T1000 (cell line): ENCODE measurements at regions not wholly inside any gene's neighbourhood (a gene's known extent, or its start where the extent isn't known, plus 50 kb on each side); places are given as distances from the start of the nearest gene placed in this dataset.

Source experiments
- DNase-seq: peaks from one replicate; lab custom pipeline; 2025; ENCODE audit warnings: mixed read lengths; lab: John Stamatoyannopoulos, UW

DNA sequence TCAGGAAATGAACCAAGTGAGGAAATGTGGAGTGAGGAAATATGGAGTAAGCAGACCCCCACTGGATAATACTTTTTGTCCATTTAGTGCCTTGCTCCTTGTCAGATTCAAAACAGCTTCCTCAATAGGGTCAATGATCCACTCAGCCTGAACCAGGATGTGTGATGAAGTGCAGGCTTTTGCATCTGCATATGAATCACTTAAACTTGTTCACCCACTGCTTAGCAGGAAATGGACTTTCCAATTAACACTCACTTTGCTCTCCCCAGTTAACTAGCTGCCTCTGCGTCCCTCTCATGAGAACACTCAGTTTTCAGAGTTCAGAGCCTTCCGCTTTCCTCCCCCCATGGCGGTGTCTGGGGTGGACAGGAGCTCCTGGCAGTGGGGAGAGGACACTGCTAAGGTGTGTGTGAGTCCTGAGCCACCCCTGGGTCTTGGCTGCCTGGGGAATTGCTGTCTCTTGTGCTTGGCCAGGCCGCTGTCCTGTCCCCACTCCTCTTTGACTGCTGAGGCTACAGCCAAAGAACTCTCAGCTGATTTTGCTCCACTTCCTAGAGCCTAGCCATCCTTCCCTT lies 621.8 kb downstream of the CDH26 start:
- DNase-seq = no peak

DNA sequence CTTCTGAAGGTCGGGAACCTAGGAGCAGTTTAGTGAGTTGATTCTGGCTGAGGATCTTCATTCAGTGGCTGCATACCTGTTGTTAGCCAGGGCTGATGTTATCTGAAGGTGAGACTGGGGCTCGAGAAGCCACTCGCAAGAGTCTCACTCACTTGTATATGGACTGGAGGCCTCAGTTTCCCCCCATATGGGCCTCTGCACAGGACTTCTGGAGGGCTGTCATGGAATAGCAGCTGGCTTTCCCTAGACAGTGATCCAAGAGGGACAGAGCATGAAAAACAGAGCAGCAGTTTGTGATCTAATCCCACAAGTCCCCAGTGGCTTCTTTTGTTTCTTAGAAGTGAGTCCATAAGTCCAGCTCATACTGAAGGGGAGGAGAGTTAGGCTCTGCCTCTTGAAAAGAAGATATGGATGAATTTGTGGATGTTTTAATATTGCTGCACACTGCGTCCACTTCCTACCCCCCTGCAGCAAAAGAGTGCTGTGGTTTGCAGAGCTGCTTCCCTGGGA lies 623.4 kb downstream of the CDH26 start:
- no peak for DNase-seq

DNA sequence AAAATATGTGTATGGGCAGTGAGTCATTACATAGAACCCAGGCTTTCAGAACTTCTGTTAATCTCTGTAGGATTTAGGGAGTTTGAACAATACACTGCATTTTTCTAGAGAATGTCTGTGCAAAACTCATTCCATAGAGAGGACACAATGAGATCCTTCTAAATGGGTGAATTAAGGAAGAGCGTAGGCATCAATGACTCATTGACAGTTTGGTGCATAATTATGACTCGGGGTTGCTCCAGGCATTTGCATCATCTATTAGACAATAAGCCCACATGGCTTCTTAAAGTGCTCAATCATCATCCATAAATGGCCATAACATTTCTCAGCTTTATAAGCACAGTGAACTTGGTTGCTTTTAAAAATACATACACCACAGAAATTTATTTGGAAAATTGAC lies 625.5 kb downstream of the CDH26 start:
- DNase-seq = no peak

DNA sequence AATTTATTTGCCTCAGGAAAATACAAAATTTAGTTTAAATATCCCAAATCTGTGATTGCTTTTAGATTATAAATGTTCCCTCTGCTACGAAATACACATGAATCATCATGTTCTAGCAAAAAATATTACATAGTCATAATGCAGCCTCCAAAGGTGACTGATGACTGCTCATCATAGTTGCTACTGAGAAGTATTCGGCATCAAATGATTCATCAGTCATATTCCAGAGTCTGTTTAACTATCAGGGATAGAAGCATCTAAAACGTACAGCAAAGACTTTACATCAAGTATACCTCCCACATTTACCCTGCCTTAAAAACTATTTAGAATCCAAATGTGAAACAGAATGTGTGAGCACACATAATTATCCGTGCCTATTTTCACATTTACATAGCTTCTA lies 626.0 kb downstream of the CDH26 start:
- no peak for DNase-seq

DNA sequence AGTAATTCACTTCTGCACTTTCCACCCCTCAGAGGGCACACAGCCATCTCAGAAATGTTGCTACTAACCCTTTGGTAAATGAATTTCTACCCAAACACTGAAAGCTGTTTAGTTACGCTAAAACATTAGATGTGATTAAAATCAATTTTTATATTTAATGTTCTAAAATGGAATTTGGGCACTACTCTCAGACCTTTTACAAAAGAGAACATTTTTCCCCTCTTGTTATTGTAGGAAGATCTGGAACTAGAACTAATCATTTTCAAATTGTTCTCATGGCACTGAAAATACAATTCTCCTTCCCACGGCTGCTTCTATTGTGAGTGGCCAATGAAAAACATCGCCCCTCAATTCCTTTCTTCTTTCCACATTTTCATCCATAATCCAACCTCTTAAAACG lies 627.4 kb downstream of the CDH26 start:
- DNase-seq = no peak

DNA sequence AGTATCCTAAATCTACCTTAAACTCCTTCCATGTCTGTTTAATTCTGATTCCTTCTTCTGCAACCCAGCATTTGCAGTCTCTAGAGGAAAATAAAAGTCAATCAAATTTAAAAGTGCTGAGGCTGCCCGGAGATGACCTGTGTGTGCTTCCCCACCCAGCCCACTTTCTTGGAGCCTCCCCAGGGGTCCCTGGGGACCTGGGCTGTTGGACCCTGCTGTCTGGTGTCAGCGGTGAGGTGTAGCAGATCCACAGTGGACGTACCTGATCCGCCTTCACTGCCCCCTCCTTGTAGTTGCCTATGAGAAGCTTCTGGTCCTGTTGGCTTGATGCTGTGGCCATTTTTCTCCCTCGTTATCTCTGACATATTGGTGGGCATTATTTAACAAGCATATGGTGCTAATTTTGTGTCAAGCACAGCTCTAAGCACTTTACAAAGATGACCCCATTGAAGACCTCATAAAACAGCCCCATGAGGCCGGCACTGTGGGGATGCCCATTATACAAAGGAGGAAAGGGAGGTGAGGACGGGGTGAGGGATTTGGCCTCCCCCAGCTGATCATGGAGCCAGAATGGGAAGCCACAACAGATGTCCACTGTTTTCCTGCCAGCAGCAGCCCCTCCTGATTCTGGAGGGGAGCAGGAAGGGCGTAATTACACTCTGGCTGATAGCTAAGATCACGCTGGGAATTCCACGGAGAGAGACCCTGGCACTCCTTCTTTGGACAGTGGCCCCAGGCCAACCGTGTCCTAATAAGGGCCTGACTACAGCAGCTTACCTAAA lies 628.2 kb downstream of the CDH26 start:
- DNase-seq = no peak

DNA sequence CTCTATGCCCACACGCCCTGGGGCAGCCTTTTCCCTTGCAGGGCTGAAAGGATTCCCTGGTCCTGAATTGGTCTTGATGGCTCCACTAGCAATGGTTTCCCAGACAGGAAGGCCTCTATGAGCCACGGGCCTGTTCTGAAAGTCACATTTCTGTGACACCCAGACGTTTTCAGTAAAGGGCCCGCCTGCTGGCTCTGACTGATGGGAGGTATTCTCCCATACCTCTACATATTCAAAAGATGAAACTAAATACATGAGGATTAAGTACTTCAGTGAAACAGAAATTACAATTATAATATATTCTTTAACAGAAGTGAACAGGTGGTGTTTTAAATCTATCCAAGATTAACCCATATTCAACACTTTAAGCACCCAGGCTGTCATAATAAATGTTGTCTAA lies 629.8 kb downstream of the CDH26 start:
- no peak for DNase-seq

DNA sequence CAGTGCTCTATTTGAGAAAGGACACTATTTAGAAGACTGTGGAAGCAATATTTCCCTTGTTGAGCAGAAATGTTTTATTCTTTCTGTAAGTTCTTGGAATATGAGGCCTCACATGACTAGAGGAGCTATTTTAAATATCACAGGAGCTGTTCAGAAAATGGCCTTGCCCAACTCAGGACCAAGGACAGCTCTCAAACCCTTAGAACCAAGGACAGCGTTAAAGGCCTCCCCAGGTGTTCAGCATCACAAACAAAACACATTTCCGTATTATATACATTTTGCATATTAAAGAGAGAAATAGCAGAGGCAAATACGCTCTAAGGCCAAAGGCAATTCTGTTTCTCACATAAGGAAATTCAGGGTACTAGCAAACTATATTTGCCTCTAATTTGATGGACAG lies 631.4 kb downstream of the CDH26 start:
- no peak for DNase-seq

DNA sequence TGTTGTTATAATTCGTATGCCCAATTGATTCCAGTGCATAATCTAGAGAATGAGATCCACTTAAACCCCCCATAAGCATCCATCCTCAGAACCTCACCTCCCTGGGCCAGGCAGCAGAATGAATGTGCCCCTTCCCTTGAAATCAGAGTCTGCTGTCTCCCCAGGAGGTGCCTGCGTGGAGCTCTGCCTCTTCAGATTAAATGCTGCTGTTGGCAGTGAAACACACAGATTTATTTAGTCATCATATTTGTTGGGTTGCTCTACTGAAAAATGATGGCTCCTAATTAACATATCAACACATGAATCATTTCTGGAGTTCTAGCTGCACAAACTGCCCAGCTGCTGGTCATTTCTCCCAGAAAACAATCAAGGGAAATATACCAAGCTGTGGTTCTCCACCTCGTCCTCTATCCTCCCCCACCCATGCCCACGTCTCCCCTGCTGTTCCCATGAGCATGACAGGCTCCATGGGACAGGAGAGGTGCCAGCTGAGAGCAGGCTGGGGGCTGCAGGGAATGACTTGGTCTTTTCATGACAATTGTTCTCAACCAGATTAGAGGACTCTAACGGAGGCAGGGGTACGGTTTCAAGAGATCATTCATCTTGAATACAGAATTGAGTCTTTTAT lies 633.1 kb downstream of the CDH26 start:
- DNase-seq = no peak

DNA sequence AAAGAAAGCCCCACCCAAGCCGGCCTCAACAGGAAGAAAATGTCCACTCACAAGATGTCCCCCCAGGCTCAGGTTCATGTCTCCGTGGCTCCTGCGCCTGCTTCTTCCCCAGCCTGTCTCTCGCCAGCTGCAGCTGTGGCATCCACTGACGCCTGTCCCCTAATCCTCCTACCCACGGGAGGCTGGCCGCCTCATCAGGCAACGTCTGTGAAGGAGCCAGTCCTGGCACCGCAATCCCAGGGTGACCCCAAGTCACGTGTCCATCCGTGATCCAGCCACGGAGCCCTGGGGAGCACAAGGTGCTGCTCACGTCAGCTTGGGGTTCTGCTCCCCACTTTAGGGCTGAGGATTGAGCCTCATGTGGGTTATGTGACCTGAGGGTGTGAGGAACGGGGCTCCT lies 640.3 kb downstream of the CDH26 start:
- no peak for DNase-seq

DNA sequence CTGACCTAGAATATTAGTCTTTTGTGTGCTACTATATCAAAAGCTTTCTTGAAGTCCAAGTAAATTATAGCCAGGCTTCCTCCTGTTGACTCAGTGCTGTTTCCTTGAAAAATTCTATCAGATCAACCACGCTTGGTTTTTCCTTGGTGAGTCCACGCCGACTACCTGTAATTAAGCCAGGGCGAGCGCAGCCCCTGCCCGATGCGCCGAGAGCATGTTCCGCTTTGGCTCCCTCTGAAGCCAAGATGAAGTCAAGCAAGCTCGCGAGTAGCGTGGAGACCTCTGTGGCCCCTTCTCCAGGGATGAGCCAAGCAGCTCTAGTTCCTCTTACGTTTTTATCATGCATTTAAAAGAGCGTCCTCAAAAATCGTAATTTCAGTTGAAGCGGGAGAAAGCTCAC lies 641.2 kb downstream of the CDH26 start:
- no peak for DNase-seq

DNA sequence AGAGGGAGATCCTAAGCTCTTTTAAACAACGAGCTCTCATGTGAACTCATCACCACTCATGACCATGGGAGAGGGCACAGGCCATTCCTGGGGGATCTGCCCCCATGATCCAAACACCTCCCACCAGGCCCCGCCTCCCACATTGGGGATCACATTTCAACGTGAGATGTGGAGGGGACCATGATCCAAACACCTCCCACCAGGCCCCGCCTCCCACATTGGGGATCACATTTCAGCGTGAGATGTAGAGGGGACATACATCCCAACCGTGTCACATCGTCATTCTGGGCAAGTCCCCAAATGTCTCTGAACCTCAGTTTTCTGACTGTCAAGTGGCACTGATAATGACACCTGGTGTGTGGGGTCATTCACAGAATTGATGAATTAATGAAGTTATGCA lies 641.8 kb downstream of the CDH26 start:
- DNase-seq = no peak

DNA sequence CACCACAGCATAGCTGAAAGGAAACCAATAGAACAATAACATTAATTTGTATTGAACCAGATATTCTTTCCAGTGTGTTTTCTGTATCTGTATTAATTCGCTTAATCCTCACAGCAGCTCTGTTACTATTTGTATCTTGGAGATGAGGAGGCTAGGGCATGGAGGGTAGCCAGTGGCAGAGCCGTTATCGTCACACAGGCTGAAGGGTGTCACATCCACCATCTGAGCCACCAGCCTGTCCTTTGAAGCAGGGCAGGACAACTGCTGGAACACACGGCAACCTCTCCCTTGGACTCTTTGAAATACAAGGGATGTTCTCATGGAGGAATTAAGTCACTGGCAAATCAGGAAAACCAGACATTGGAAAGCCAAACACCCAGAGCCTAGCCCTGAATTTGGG lies 628.0 kb upstream of the CDH4 start:
- no peak for DNase-seq

DNA sequence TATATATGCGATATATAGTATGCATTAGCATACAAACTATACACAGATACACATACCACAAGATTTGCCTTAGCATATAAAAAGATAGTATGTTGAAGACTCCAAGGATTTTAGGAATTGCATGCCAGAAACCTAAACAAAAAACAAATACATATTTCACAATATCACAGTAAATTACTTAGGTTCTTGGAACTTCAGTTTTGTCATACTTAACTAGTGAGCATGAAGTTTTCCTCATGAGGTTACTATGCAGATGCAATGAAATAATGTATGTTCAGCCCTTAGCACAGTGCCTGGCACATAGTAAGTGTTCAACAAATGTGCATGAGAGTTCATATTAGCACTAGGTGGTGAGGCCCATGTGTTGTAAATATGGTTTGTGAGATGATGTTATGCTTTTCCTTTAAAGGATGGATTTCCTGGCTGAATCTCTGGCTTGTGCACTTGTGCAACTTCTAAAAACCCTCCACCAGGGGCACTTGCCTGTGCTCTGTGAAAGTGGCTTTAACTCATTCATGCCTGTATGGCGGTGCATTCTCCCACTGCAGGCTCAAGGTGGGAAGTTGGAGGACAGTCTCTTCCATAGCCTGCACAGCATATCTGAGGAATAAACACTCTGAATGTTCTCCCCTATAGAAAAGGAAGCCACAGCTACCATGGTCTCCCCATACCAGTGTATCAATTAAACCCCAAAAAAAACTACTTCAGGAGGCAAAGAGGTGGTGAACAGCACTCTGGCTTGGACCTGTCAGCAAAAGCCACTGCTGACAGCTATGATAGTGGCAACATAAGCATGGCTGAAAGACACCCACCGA lies 624.1 kb upstream of the CDH4 start:
- DNase-seq = no peak

DNA sequence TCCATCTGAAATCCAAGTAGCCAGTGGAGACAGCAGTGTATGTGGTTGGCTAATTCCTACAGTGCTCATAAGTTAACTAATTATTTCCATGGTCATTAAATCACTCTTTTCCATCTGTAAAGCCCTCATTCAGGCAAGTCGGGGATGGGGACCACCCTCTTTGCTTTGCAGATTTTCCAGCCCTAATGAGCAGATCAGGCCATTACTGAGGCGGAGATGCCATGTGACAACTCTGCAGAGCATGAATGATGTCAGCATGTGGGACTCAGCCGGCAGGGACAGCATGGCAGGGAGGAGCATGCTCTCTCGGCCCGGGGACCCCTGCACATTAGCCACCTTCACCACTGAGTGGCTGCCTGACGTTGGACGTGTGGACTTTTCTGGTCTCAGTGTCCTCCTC lies 623.3 kb upstream of the CDH4 start:
- no peak for DNase-seq

DNA sequence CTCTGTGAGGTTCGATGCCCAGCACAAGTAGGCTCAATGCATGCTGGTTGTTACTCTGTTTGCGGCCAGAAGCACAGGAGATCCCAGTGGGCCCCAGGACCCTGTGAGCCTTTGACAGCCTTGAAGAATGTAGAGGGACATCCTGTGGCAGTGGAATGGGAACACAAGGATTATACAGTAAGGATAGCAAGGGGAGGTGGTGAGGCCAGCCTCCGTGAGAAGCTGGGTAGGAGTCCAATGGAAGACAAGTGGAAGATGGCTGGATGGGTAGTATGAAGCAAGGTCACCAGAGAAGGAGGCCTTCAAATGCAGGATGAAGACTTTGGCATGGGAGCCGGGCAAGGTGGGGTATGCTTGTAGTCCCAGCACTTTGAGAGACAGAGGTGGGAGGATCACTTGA lies 622.9 kb upstream of the CDH4 start:
- DNase-seq = no peak

DNA sequence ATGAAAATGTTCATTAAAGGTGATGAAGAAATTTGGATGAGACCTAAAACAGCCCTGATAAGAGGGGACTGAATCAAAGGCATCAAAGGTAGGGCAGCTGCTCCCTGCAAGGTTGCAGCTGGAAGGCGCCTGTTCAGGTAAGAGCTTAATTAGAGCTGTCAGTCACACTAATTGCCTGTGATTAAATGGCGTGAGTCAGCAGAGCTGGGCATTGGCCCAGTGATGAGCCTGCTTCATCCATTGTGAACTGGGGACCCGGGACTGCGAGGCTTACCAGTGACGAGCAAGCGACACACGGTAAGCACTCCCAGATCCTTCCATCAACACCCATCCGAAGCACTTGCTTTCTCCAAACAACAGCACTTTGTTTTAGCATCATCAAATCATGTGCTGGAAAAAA lies 621.5 kb upstream of the CDH4 start:
- no peak for DNase-seq

DNA sequence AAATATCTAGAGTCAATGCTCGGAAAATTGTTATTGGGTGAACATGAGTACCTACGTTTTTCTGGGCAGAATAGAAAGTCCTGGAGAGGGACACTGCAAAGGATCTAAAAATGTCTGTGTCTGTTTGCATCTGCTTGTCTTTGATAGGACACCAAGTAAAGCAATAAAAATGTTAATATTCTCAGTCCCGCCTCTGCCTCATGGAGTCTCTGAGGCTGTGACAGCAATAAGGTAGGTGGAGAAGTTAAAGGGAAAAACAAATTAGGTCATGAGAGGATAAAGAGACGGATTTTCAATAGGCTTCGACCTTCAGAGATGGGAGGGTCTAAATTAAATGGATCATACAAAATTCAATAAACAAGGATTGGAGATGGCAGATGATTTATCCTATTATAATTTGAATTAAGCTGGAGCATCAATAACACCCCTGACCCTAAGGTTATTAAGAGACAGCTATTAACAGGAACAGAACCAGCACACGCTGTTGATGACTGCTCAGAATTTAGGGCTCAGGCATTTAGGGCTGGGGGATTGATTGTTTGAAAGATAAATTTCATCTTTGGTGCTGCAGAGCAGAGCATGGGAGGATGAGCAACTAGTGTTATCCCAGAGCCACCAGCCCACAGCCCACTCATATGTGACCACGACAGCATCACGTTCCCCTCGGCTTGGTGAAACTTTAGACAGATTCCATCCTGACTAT lies 620.3 kb upstream of the CDH4 start:
- DNase-seq = no peak

DNA sequence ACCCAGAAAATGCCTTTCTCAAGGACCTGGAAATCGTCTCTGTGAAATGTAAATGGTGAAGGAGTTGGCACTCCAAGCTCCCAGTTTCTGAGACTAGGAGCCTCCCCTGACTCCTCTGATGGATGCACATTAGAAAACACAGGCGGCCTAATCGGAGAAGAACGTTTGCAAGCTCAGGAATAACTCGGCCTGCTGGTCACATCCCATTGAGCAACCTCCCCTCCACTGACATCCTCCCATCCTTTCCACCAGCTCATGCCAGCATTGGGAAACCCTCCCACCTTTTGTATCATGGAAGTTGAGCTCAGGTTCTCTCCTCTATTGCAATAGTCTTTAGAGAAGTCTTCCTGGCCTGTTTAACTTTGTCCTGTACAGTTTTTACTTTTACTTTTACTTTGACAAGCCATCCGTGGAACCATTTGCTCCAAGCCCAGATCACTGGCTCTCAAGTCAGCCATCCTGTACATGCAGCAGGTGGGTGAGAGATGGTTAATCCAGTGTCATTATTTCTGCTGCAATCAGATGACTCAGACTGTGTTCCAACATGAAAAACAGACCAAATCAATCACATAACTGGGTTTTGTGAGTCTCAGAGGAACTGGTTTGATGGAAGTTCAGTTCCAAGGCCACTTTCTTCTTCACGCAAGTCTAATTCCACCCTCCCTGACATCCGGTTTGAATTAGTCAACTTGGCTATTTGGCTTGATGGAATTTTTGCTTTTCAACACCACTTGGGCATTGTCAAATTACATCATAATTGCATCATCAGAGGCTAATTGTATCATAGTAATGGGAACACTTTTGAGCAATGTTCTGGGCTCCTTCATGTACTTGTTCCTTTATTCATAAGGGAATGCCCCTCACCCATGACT lies 619.4 kb upstream of the CDH4 start:
- no peak for DNase-seq

DNA sequence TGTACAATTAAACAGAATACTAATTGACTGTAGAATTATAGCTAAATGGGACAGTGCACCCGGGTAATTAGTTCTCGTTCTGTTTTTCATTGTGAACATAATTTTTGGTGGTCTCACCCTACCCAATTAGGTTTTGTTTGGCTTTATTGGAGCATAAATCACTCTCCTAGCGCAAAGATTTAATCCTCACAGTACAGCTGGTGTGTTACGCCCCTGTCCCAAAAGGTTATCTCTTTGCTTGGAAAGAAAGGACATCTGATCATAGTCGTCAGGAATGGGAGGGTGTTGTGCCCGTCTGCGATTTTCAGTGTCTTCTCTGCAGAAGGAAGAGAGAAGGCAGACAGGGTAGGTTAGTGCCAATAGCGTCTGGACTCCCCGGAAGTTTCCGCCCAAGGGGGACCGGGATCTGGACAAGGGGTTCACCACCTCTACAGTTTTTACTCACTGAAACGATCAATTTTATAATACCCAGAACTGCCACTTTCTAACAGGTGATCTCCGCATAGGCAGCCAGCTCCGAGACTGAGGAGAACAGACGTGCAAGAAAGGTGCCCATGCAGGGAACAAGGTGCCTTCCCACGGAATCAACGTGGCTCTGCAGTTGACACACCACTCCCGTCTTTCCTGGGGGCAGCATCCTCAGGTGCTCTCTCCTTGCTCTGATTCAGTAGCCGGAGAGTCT lies 617.4 kb upstream of the CDH4 start:
- no peak for DNase-seq
